Medulla oblongata (tissue), 1 donor: ENCODE measurements at regions not wholly inside any gene's neighbourhood (a gene's known extent, or its start where the extent isn't known, plus 50 kb on each side); places are given as distances from the start of the nearest gene placed in this dataset.

Experiments used
- DNase-seq: peaks from one replicate; pipeline ENCODE4 v3.0.0-alpha.2; 2015; ENCODE audit errors: extremely low spot score

DNA sequence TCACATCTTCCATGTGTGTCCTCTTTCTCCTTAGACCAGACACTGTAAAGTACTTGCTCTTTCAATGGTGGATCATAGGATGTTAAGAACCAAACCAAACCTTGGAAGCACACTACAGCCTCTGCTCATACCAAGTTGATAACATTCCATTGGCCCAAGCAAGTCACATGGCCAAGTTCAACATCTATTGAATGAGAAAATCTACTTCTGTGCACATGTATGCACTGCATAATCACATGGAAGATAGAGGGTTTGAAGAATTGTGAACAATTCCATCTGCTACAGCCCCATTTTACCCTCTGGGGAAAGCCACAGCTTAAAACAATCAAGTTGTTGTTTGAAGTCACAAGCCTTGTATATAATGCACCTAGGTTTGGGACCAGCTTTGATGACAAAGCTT lies 68.2 kb downstream of the MFAP3 start:
- DNase-seq: no peak

DNA sequence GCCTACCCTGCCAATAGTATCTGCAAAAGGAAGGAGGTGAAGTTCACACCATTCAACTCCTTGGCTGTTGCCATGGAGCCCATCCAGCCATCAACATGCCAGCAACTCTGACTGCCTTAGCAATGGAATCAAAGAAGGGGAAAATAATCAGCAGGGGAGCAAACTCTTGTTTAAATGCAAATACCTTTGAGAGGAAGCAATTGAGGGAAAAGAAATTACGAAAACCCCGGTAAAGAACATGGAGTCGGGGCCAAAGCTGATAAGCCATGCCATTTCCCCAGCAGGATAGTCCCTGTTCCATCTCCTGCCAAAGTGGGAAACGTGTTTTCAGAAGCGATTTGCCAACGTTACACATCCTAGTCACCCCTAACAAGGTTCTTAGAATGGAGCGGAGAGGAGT lies 69.0 kb downstream of the MFAP3 start:
- no peak for DNase-seq

DNA sequence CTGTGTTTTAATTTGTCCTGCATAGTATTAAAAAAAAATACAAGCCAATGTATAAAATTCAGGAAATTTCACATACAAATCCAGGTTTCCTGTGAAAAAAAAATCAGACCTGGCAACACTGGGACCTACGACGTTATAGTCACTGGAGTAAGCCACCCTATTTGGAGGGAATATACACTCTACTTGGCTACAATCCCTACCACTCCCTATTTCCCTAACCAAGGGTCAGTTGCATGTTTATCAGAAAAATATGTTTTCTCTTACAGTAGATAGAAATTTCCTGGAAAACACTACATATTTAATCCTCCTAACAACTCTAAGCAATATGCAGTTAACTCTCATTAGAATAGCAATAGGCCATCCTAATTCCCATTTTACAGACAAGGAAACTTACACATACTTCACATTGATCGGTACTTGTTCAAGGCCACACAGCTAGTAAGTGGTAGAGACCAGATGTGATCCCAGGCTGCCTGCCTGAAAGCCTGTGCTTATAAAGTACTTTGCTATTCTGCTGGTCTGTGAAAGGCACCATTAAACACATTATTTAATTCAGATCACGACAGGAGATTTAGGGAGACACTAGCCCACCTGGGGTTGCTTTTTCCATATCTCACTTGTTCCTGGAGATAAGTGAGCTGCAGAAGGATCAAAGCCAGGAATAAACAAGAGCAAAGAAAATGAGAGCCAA lies 70.8 kb downstream of the MFAP3 start:
- no peak for DNase-seq

DNA sequence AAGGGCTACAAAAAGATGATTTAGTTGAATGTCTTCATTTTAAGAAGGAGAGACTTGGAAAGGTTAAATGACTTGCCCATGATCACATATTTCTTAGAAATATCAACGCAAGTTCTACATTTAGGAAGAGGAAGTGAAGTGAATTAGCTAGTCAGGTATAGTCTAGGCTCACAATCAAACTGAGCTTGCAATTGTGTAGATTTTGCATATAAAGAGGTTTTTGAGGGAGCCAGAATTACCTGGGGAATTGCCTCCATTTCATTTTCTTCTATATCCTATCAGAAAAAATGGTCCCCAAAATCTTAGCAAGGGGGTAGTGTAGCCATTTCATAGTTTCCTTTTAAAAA lies 71.3 kb downstream of the MFAP3 start:
- DNase-seq: no peak

DNA sequence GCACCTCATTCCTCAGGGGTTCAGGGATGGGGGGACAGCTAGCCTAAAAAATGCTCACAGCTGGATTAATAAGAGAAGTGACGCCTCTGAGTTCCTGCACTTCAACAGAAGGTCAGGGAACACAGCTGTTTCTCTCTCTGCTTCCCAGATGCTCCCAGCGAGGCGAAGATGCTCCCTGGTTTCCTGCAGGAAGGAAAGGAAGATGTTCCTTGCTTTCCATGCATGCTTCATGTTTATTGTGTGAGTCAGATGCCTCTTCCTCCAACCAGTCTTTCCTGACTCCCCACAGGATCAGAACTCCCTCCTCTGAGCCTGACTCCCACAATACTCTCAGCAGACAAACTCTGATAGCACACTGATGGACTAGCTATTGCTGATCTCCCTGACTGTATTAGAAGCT lies 71.9 kb downstream of the MFAP3 start:
- DNase-seq: no peak

DNA sequence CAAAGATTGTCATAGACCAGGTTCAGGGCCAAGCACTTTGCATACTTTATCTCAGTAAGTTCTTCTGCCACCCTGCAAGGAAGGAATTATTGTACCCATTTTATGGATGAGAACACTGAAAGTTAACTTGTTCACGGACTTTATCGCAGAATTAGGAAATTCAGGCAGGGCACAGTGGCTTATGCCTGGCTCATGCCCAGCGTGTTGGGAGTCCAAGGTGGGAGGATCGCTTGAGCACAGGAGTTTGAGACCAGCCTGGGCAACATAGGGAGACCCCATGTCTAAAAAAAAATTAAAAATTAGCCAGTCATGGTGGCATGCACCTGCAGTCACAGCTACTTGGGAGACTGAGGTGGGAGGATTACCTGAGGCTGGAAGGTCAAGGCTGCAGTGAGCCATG lies 72.4 kb downstream of the MFAP3 start:
- DNase-seq: no peak

DNA sequence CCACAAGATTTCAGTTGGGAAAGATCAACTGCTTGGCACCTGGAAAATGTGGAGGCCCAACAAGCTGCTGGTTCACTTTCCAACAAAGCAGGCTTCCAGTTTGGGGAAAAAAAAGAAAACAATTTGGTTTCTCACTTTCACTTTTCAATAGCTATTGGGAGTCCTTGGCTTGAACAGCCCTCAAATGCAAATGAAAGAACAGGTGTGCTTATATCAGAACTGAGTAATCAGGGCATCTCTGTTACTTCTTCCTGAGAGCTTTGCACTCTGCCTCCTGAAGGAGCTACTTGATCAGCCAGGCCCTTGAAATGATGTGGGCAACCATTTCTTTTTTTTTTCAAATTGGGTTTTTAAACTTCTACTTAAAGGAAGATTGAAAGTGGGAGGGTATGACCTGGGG lies 73.5 kb downstream of the MFAP3 start:
- DNase-seq: no peak

DNA sequence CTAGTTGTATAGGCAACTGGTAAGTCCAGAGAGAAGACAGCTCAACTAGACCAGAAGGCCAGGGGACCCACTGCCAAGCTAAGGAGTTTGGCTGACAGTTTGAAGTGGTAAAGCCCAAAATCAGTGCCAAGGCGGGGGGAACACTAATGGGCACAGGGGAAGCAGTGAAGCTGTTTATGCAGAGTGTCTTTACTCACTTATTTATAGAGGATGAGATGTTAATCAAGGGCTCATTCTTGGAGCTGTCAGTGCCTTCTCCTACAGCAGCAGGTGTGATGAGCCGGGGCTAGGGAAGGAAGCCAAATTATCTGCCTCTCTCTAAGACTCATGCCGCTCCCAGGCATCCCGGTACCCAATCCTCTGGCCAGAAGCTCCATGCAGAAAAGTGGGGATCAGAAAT lies 75.2 kb upstream of the GALNT10 start:
- DNase-seq: no peak

DNA sequence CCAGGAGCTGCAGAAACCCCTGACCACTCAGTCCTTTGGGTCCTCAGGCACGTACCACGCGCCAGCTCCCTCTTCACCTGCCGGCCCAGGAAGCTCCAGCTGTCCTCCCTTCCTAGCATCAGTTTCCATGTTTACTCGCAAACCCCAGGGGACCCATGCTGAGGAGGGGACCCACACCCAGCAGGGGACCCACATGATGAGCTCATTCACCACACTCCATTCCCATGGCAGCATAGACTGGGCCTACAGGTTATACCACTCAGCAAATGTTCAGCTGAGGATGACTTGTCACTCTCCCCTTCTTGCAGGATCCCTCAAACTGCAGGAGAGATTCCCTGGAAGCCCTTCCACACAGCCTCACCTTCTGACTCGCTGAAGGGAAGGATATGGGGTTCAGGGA lies 73.5 kb upstream of the GALNT10 start:
- DNase-seq: no peak

DNA sequence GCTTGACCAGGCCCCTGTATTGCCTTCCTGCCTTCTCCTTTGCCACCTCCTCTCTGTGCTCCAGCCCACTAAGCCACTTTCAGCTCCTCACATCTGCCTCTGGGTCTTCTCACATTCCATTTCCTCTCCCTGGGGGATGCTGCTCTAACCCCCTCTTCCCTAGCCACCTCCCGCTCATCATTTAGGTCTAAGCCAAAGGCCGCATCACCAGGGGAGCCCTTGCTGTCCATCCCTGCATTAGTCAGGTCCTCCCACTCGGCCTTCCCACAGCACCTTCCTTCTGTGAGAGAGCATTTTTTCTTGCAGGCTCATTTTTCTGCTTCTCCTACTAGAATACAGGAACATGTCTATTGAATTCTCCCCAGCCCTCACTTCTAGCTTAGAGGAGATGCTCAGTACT lies 72.6 kb upstream of the GALNT10 start:
- no peak for DNase-seq

DNA sequence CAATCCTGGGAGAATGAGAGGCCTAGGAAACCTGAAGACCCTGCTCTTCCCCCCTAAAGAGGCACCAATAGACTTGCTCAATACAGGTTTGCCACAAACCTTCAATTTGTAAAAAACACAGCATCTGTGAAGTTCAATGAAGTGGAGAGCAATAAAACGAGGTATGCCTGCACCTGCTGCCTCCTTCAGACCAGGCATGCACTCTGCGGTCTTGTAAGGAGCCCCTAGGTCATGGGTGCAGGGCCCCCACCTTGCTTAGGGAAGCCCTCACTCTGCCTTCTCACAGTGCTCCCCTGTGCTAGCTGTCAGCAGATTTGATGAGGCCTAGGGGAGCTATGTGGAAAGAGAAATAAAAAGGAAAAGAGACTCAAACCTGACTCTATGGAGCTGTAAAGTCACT lies 72.1 kb upstream of the GALNT10 start:
- DNase-seq: no peak

DNA sequence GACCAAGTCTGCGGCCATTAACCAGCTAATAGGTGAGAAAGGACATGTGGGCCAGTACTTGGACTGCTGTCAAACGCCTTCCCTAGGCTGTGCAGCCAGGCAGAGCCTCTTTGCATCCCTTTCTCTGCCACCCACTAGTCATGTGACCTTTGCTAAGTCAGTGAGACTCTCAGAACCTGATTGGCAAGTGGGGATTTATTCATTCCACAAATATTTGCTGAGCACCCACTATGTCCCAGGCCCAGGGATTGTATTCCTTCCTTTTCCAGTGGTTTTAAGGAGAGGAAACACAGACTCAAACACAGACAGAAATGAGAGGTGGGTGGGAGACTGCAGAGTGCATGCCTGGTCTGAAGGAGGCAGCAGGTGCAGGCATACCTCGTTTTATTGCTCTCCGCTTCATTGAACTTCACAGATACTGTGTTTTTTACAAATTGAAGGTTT lies 71.6 kb upstream of the GALNT10 start:
- DNase-seq: no peak

DNA sequence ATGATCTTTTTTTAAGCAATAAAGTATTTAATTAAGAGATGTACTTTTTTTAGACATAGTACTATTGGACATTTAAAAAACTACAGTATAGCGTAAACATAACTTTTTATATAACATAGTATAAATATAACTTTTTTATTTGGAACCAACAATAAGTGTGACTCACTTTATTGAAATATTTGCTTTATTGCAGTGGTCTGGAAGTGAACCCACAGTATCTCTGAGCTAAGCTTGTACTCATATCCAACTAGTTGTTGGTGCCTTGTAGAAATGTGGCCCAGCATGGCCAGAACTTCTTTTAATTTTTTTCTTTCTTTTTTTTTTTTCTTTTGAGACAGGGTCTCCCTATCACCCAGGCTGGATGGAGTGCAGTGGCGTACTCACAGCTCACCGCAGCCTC lies 61.5 kb upstream of the GALNT10 start:
- DNase-seq: no peak

DNA sequence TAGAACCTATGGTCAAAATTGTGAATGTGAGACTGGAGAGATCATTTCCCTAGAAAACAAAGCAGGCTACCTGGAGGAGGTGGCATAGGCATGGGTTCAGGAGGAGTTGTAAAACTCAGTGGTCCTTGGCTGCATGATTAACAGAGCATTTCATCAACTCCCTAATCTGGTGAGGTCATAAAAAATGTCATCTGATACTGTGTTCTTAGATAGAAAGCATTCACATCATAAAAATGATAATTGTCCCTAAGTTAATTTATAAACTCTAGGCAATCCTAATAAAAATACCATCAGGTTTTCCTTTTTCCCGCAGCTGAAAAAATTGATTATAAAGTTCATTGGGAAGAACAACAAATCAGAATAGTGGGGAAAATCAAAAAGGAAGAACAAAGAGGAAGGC lies 60.6 kb upstream of the GALNT10 start:
- no peak for DNase-seq

DNA sequence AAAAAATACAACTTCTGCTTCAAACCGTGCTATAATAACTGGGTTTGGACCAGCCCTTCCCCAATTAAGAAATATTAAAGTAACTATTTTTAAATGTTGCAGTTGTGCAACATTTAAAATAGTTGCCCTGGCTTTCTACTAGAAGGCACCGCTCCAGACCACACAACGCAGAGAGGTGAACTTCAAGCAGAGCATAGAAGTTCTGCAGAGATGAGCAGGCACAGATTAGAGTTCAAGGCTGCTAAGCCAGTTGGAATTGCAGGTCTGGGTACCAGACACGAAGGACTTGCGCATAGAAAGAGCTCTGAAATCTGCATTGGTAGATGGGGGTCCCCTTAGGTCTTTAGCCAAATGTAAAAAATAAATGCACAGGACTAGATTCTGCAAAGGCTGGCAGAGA lies 58.7 kb upstream of the GALNT10 start:
- no peak for DNase-seq

DNA sequence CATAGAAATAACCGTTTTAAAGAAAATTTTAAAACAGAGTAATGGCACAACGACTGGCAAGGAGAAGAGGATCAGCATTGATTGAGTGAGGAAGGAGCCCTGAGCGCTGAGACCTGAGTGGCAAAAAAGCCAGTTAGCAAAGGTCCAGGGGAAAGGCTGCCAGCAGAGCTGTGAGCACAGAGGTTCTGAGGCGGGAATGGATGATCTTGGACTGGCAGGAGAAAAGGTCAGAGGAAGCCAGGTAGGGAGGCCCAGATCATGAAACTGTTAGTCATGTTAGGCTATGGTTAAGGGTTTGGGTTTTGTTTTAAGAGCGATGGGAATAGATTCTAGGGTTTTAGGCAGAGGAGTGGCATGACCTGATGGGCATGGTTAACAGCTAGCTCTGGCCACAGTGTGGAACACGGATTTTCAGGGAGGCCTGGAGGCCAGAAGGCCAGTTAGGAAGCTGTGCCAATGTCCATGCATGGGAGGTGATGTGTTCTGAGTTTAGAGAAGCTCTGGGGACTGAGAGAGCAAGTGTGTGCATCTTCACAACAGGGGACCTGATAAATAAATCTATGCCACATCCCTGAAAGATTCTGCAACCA lies 57.7 kb upstream of the GALNT10 start:
- no peak for DNase-seq

DNA sequence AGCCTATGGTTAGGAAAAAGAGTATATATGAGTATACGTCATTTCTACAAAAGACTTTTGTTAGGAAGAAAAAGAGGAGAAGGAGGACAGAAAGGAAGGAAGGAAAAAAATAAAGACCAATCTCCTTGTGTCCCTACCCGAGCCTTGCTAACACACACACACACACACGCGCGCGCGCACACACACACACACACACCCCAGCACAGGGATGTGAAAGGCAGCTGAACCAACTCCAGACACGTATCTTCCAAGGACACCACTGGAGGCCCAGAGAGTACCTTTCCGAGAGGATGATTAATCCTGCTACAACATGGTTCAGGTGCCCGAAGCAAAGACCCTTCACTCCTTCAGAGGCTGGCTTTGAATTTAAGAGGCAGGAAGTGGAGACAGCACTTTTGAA lies 56.9 kb upstream of the GALNT10 start:
- DNase-seq: no peak

DNA sequence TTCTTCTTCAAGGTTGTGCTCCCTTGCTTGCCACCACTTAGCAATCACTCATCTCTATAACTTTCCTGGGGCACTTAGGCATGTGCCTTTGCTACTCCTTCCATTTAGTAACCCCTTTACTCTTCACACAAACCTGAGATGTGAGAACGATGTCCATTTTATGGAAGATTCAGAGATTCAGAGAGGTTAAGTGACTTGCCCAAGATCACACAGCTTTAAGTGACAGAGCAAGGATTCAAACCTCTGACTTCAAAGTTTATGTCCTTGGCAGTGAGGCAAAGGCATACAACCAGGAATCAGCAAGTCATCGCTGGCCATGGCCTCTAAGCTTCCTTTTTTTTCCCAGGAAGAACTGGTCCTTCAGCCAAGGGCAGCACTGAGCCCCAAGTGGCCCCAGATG lies 56.0 kb upstream of the GALNT10 start:
- no peak for DNase-seq

DNA sequence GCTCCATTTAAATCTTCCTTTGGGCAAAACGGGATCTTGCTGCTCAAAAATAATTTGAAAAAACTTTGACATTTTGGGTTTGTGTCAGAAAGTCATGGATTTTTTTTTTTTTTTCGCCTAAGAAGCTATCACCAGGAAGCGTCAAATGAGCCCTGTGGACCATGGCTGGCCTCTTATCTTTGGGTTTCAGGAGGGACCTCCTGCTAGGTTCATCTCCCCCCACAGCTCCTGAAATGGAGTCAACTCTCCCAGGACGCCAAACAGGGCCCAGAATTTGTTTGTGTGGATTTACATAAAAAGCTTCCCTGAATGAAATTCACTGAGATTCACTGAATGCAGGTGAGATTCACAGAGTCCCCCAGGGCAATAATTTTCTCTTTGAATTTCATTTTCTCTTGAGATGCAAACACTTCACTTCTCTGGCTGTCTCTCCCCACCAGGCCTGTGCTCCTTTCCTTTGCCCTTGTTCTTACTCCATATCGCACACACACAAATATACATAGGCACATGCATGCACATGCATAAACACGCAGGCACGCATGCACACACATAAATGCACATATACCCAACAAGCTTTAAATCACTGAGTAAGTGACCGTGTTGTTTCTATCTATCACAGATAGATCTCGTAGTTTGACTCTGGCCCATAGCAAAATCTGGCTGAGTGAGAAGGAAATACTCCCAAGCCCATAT lies 55.3 kb upstream of the GALNT10 start:
- DNase-seq: no peak

DNA sequence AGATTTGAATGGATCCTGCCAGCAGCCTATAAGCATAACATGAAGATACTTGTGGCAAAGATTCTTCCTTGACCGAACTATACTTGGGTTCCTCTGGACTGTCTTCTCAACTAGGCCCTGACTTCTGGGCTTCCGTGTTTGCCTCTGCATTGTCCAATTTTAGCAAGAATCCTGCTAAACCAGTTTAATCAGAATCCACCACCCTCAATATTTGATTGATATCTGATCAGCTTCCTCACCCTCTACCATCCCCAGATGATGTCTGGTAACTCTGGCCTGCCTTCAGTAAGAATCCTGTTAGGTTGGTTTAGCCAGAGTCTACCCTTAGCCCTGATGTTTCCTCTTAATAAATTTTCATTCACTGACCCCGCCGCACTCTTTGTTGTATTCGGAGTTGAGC lies 54.4 kb upstream of the GALNT10 start:
- no peak for DNase-seq

DNA sequence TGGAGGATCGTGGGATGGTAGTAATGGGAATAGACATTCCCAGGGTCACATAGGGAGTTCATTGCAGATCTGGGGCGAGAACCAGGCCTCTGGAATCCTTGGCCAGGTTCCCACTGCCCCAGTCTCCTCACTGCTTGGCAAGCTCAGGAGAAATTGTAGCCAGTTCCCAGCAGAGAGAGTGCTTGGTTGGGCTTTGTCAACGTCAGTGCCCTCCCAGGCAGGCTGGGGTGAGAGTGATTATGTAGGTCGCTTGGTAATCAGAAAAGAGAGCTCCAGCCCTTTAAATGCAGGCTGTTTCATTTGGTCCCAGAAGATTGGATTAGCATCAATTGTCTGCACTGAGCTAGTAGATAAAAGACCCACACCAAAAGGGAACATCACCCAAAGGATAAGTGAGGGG lies 51.8 kb upstream of the GALNT10 start:
- peak; percentile 51 for DNase-seq

DNA sequence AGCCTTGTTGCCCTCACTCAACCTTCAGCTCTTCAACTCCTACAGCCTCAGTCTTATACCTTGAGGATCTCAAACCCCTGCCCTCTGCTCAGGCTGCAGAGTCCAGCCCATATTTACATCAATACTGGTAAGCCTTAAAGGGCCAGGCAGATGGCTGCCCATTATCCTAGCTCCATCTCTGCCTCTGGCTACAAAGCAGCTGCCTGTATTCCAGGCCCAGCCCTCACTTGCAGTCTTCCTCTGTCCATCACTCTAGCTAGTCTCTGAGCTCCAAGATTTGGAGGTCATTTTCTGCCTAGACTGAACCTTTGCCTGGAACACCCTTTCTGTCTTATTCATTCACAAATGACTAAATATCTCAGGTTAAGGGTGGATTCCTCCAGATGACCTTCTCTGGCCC lies 50.2 kb upstream of the GALNT10 start:
- no peak for DNase-seq
